ENCODE measurements at regions not wholly inside any gene's neighbourhood (a gene's known extent, or its start where the extent isn't known, plus 50 kb on each side); places are given as distances from the start of the nearest gene placed in this dataset.

GRCh38 chr6:4388675-4389074 is 253.3 kb upstream of the ECI2 start:
- TF ChIP-seq, protein P1, sequence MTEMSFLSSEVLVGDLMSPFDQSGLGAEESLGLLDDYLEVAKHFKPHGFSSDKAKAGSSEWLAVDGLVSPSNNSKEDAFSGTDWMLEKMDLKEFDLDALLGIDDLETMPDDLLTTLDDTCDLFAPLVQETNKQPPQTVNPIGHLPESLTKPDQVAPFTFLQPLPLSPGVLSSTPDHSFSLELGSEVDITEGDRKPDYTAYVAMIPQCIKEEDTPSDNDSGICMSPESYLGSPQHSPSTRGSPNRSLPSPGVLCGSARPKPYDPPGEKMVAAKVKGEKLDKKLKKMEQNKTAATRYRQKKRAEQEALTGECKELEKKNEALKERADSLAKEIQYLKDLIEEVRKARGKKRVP (CRISPR knock-in tag; IDR thresholded peaks at IDR 0.05) = no peak
- TF ChIP-seq RB1 (IDR thresholded peaks at IDR 0.05; ENCODE audit: low read depth) (no peak), BRF1 (IDR thresholded peaks at IDR 0.05; ENCODE audit: borderline replicate concordance, extremely low read depth, insufficient read length) (no peak)

Data from K562 (cell line).